NCI-H345 treated with DMSO at 0.1 percent for 48 hours (cell line): ENCODE measurements at regions not wholly inside any gene's neighbourhood (a gene's known extent, or its start where the extent isn't known, plus 50 kb on each side); places are given as distances from the start of the nearest gene placed in this dataset.
"Not testable (repeated sequence)": the region's sequence is repeated elsewhere in the genome, so short reads cannot be mapped to it uniquely, and the experiment has no call there.

Experiments
- DNase-seq: peaks from one replicate; lab custom pipeline; 2025; ENCODE audit not compliant: unreplicated experiment; lab: John Stamatoyannopoulos, UW

DNA sequence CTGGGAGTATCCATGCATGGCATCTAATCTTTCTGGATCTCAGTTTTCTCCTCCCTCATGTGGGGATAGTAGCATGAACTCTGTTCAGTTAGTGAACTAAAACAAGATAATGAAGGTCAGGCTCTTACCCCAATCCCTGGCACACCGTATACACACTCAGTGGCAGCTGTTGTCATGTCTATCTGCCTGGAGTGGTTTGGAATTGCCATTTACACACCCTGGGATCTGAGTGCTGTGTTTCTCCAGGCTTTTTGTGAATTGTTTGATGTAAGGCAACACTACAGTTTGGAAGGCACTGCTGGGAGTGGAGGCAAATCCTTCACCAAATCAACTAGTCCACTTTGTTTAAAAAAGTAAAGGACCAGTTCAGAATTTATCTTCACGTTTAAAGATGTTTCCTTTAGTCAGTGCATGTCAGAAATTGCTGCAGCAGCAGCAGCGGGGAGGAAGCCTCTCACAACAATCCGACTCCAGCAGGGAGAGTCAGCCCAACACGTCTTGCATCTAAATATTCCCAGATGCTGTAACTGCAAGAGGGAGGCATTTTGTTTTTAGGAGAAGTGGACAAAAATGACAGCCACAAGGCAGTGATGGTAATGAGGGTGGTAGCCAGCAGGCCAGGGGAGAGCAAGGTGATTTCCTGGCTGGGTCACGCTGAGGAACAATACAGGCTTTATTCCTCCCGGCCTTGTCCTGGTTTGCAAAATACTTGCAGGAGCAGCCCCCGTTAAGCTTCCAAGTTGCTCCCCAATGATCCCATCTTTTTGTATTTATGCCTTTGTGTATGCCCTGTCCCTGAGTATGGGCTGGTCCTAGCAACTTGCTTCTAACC is 128.5 kb upstream of the LRIG1 start:
- no peak for DNase-seq

DNA sequence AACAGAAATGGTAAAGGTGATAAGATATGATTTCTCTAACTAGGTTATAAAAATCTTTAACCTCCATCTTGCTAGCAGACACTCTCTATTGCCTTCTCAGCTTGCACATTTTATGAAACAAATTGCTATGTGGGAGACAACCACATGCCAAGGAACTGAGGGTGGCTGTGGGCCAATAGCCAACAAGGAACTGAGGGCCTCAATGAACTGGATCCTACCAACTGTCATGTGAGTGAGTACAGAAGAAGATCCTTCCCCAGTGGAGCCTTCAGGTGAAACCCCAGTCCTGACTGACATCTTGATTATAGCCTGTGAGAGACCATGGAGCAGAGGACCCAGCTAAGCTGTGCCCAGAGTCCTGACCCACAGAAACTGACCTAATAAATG is 129.2 kb upstream of the LRIG1 start:
- DNase-seq, result no peak

DNA sequence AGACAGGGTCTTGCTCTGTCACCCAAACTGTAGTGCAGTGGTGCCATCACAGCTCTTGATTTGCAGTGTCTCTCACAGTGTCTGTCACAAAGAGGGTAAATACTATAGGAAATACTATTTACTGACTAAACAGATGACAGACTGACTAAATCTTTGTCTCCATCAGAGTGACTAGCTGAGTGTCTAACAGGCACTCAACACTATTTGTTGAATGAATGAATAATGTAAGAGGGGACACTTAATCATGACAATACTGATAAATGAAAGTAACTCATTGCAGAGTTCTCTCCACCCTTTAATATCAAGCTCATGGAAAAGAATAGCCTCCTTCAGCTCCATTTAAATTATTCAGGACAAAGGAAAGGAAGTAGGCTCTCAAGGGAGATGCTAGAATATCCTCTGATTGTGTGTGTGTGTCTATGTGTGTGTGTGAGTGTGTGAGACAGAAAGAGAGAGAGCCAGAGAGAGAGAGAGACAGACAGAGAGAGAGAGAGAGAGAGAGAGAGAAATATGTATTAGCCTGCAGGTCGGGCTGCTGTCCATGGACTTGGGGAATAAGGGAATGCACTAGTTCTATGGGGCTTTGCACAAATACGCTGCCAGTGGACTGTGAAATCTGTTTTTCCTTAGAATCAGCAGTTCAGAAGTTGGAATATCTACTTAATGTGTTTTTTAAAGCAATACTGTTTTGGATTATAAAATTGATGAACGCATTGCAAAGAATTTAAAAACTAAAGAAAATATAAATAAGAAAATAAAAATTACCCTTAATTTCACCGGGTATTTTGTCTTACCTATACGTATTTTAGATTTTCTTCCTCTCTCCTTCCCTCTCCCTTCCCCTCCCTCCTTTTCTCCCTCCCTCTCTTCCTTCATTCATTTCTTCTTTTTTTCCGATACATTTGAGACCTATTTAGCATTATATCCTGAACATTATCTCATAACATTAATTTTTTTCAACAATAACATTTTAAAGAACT is 132.9 kb upstream of the LRIG1 start:
- DNase-seq, result no peak

GRCh38 chr3:66638717-66639116 is 137.9 kb upstream of the LRIG1 start:
- DNase-seq, result no peak

GRCh38 chr3:66639809-66640356 is 139.1 kb upstream of the LRIG1 start:
- DNase-seq, result no peak

GRCh38 chr3:66642019-66642418 is 141.2 kb upstream of the LRIG1 start:
- DNase-seq, result no peak

DNA sequence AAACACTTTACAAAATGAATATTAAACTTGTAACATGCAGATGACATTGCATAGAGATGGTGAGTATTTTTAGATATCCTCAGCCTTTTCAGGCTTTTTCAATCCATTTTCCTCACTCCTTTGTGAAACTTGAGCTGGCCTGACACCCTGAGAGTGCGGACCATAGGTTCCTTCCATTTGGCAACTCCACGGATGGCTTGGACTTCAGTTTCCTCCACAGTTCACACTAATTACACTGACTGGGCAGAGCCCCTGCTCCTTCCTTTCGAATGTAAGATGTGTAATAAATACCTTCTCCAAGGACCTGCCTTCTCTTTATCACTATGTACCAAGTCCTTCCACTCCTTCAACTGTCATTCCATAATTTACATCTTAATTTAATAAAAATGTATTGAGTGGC is 141.7 kb upstream of the LRIG1 start:
- no peak for DNase-seq

GRCh38 chr3:66644549-66644948 is 143.7 kb upstream of the LRIG1 start:
- DNase-seq, result no peak

DNA sequence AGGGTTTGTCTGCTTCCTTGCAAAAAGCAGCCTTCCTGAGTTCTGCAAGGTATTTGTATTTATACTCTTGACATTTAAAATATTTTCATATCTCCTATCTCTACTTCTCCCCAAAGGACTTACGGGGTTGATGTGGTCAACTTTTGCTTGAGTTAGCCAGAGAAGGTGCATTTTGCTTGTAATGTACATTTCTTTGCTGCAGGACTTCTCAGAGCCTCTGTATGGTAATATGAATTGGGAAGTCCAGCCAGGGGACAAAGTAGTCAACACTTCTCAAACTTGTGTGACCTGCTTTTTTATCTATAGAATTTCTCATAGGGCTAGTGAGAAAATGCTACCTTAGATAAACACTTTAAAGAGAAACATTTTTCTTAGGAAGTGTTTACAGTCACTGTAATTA is 148.2 kb upstream of the LRIG1 start:
- DNase-seq, result no peak

GRCh38 chr3:66651520-66651919 is 150.7 kb upstream of the LRIG1 start:
- not testable (repeated sequence) for DNase-seq

GRCh38 chr3:66652100-66652499 is 151.3 kb upstream of the LRIG1 start:
- DNase-seq, result not testable (repeated sequence)

GRCh38 chr3:66655044-66655443 is 154.2 kb upstream of the LRIG1 start:
- no peak for DNase-seq

GRCh38 chr3:66655671-66656070 is 154.8 kb upstream of the LRIG1 start:
- DNase-seq, result no peak

DNA sequence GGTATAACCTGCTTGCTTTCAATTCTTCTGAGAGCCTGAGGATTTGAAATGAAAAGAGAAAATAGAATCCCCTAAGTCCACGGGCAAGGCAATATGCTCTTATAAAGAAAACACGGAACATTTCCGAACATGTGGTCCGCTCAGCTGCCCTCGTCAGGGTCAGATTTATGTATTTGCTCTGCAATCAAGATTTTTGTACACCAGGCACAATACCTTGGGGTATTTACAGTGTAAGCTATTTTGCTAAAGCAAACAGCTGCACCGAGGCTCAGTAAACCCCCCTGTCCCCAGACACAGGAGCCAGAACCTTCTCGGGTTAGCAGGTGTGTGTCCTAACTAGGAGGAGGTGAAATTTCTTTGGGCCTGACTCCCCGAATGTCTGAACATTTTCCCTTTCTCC is 155.8 kb upstream of the LRIG1 start:
- DNase-seq, result no peak

GRCh38 chr3:66659056-66659455 is 158.2 kb upstream of the LRIG1 start:
- no peak for DNase-seq

- no peak for DNase-seq
Measured at GRCh38 chr3:66661628-66662027, 160.8 kb upstream of the LRIG1 start.

DNA sequence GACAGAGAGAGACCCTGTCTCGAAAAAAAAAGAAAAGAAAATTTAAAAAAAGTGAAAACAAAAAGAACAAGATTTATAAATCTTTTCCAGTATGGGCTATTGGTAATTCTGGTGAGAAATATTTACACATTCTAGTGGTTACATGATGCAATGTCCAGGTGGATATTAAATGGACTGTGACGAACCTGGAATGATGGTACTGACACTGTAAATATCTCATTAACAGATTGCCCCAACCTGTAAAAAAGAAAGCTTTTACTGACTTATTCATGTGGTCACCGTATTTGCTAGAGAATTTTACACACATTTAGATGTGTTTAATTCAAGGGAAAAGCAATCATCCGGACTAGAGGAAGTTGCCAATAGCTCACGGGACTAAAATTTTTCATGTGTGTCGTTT is 162.1 kb upstream of the LRIG1 start:
- DNase-seq, result no peak

GRCh38 chr3:66665021-66665695 is 164.3 kb upstream of the LRIG1 start:
- no peak for DNase-seq

GRCh38 chr3:66666362-66666761 is 165.5 kb upstream of the LRIG1 start:
- DNase-seq, result no peak

DNA sequence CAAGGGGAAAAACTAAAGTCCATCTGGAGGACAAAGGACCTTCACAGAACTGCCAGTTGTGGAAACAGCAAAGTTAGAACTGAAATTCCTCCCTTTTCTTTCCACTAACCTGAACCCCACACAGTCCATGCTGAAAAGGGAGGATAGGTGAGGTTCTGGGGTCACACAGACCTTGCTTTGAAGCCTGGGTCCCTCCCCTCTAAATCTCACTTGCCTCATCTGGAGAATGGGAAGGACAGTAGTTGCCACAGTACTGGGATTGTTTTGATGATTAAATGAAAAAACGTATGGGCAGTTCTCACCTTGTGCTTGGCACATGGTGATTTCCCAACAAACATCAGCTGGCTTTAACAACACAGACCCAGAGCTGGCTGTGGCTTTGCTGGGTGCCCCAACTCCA is 166.4 kb upstream of the LRIG1 start:
- no peak for DNase-seq

GRCh38 chr3:66671291-66671690 is 170.5 kb upstream of the LRIG1 start:
- no peak for DNase-seq
